Ishikawa (cell line): ENCODE measurements at regions not wholly inside any gene's neighbourhood (a gene's known extent, or its start where the extent isn't known, plus 50 kb on each side); places are given as distances from the start of the nearest gene placed in this dataset.

Experiments used
- CEBPB ChIP-seq: IDR thresholded peaks from 2 replicates; pipeline ENCODE4 v1.6.1; 2012
- CREB1 ChIP-seq: IDR thresholded peaks from 2 replicates; pipeline ENCODE4 v1.6.1; 2012; ENCODE audit warnings: low read depth
- EGR1 ChIP-seq: IDR thresholded peaks from 2 replicates; pipeline ENCODE4 v1.6.1; 2012
- EP300 ChIP-seq: IDR thresholded peaks from 2 replicates; pipeline ENCODE4 v1.6.1; 2012; ENCODE audit warnings: borderline replicate concordance
- FOXM1 ChIP-seq: IDR thresholded peaks from 2 replicates; pipeline ENCODE4 v1.6.1; 2012; ENCODE audit warnings: low read depth, borderline replicate concordance
- NFIC ChIP-seq: IDR thresholded peaks from 2 replicates; pipeline ENCODE4 v1.6.1; 2012
- RAD21 ChIP-seq: IDR thresholded peaks from 2 replicates; pipeline ENCODE4 v1.6.1; 2012; ENCODE audit warnings: low read depth
- REST ChIP-seq: IDR thresholded peaks from 2 replicates; pipeline ENCODE4 v1.6.1; 2012; ENCODE audit warnings: low read depth, mild to moderate bottlenecking
- TAF1 ChIP-seq: IDR thresholded peaks from 2 replicates; pipeline ENCODE4 v1.6.1; 2012; ENCODE audit warnings: low read depth, mild to moderate bottlenecking
- TCF12 ChIP-seq: IDR thresholded peaks from 2 replicates; pipeline ENCODE4 v1.6.1; 2012; ENCODE audit warnings: low read depth
- TEAD4 ChIP-seq: IDR thresholded peaks from 2 replicates; pipeline ENCODE4 v1.6.1; 2012
- USF1 ChIP-seq: IDR thresholded peaks from 2 replicates; pipeline ENCODE4 v1.6.1; 2012
- YY1 ChIP-seq: IDR thresholded peaks from 2 replicates; pipeline ENCODE4 v1.6.1; 2012; ENCODE audit warnings: low read depth
- ZBTB7A ChIP-seq: IDR thresholded peaks from 2 replicates; pipeline ENCODE4 v1.6.1; 2012; ENCODE audit warnings: low read depth
- TF ChIP-seq, protein P1 (sequence below): IDR thresholded peaks from 2 replicates; pipeline ENCODE4 v1.6.1; 2012

- TF ChIP-seq USF1 (no peak), TAF1 (no peak)
Observed at GRCh38 chr2:396903-397302, 109.0 kb upstream of the ALKAL2 start.

DNA sequence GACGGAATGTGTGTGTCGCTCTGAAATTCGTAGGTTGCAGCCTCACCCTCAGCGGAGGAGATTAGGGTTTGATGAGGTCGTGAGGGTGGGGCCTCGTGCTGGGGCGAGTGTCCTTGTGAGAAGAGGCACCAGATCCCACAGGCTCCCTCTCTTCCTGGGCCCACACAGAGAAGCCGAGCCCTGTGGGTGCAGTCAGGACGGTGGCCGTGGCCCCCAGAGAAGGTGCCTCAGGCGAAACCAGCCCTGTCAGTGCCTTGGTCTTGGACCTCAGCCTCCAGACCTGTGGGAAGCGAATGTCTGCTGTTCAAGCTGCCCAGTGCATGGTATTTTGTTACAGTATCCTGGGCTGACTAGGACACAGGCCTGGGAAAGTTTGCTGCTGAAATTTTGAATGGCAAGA is 108.0 kb upstream of the ALKAL2 start:
- TF ChIP-seq NFIC: no peak
- no peak for TF ChIP-seq FOXM1
- TF ChIP-seq ZBTB7A: no peak
- TF ChIP-seq TAF1: no peak
- TF ChIP-seq EP300: no peak
- no peak for TF ChIP-seq USF1
- TF ChIP-seq TCF12: no peak
- TF ChIP-seq, protein P1, sequence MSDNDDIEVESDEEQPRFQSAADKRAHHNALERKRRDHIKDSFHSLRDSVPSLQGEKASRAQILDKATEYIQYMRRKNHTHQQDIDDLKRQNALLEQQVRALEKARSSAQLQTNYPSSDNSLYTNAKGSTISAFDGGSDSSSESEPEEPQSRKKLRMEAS: no peak
- no peak for TF ChIP-seq EGR1
- TF ChIP-seq TEAD4: no peak
- no peak for TF ChIP-seq REST
- no peak for TF ChIP-seq CEBPB
- TF ChIP-seq CREB1: no peak
- no peak for TF ChIP-seq YY1

DNA sequence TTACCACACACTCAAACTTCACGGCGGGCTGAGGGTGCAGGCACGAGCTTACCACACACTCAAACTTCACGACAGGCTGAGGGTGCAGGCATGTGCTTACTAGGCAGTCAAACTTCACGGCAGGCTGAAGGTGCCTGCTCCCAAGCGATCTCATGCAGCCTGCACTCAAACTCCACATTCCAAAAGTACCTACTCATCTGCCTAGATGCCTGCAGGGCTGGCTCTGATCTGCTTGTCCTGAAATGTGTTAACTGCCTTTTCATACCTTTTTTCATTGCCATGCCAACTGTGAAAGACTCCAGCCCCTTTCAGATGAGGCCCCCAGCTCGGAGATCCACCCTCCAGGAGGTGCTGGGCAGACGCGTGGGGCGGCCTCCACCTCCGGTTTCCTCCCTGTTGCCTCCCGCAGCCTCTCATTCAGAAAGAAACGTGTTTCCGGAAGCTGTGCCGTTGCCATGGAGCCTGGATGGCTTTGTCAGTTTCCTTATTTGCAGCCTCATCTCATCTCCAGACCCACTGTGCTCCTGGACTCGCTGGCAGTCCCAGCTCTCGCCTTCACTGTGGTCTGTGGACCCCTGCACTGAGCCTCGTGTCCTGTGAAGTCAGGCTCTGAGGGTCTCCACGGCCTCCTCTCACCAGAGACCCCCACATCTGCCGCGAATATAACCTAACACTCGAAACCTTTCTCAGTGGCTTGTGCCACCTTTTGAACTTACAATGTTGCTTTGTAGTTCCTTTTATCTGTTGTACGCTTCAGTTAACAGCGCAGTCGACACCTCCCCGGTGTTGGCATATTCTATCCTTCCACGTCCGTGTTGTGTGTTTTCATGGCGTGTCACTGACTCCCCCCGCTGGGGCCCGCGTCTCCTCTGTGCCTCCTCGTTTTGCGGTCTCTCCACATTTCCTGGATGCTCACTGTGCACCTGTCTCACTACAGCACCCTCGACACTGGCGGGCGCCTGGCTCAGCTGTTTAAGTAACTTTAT is 106.1 kb upstream of the ALKAL2 start:
- TF ChIP-seq CEBPB: no peak
- no peak for TF ChIP-seq ZBTB7A
- no peak for TF ChIP-seq RAD21
- no peak for TF ChIP-seq TEAD4
- TF ChIP-seq TAF1: no peak
- no peak for TF ChIP-seq CREB1
- TF ChIP-seq YY1: no peak
- no peak for TF ChIP-seq EGR1
- TF ChIP-seq FOXM1: no peak
- no peak for TF ChIP-seq EP300
- no peak for TF ChIP-seq TCF12
- TF ChIP-seq, protein P1: no peak
- no peak for TF ChIP-seq USF1
- no peak for TF ChIP-seq NFIC

DNA sequence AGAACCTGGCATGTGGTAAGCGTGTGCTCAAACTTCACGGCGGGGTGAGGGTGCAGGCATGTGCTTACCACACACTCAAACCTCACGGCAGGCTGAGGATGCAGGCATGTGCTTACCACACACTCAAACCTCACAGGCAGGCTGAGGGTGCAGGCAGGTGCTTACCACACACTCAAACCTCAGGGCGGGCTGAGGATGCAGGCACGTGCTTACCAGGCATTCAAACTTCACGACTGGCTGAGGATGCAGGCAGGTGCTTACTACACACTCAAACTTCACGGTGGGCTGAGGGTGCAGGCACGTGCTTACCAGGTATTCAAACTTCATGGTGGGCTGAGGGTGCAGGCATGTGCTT is 105.0 kb upstream of the ALKAL2 start:
- no peak for TF ChIP-seq CREB1
- no peak for TF ChIP-seq ZBTB7A

DNA sequence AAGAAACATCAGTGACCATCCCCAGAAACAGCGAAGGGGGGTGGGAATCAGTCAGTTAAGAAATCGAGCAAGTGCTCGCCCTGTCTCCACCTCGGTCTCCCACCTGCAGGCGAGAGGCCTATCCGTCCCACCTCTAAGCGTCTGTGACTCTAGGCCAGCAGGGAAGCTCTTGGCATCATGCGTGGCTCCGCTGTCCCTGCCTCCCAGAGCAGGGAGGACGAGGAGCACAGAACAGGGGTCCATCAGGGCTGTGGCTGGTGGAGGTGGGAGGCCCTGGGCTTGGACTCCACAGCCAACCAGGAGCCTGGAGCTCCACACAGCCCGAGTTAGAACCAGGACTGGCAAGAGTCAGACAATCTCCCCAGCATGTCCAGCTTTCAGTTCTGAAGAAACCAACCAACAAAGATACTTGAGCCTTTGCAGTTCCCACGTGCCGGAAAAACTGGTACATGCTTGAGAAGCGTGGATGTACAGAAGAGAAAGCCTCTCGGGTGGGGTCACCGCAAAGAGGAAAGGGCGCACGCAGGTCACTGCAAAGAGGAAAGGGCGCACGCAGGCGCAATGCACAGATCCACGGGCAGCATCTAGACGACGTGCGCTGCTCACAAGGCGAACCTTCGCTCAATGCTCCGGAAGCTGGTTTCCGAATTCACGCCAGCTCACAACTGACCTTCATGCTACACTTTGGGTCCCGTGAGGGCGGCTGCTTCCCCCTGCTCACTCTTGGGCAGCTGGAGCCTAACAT is 104.5 kb upstream of the ALKAL2 start:
- TF ChIP-seq CREB1 (no peak), ZBTB7A (no peak)

DNA sequence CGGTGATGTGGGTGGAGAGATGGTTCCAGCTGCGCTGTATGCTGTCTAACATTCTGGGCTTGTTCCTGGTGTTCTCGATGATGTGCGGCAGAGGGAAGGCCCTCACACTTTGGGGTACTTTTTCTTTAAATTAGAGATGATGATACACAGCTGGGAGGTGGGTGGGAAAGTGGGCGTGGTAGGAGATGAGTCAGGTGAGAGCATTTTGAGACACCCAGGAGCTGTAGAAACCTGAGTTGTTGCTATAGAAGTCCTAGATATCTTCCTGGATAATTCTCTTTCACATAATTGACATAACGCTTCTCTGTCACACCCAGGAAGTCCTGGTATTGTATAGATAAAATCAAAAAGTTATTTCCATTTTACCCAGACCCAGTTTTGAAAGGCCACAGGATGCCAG is 103.8 kb upstream of the ALKAL2 start:
- TF ChIP-seq FOXM1 (no peak), CEBPB (no peak), CREB1 (no peak), EGR1 (no peak), NFIC (no peak), USF1 (no peak), TEAD4 (no peak)
- TF ChIP-seq, protein P1: no peak

DNA sequence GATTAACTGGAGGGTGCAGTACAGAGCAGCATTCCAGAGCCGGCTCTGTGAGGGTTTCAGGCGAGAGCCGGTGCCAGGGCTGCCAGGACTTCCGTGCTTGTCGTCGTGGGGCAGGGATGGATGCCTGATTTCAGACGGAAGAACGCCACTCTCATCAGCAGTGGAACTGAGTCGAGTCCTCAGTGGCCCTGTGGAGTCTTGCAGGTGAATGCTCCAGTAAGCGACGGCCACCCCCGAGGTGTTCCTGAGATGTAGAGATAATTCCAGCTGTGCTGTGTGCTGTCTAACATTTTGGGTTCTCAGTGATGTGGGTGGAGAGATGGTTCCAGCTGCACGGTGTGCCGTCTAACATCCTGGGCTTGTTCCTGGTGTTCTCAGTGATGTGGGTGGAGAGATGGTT is 103.1 kb upstream of the ALKAL2 start:
- TF ChIP-seq TCF12: no peak
- TF ChIP-seq EP300: no peak
- no peak for TF ChIP-seq EGR1
- TF ChIP-seq FOXM1: no peak
- no peak for TF ChIP-seq TEAD4
- no peak for TF ChIP-seq TAF1
- no peak for TF ChIP-seq ZBTB7A
- TF ChIP-seq YY1: no peak
- TF ChIP-seq RAD21: no peak
- TF ChIP-seq CREB1: no peak
- no peak for TF ChIP-seq REST
- TF ChIP-seq USF1: no peak
